ENCODE measurements at regions not wholly inside any gene's neighbourhood (a gene's known extent, or its start where the extent isn't known, plus 50 kb on each side); places are given as distances from the start of the nearest gene placed in this dataset.

- no peaks in the 10 kb centered on the region for H3K9me3 Mint-ChIP-seq
- no peak overlapping the region for H3K27ac Mint-ChIP-seq
- H3K36me3 Mint-ChIP-seq = no peaks in the 10 kb centered on the region
- ATAC-seq (no peak), DNase-seq (ENCODE audit: low spot score in 2 of 2) (no peak)
These were observed 236.4 kb upstream of the TMEM72 start for GRCh38 chr10:44674536-44675386.

- DNase-seq (ENCODE audit: low spot score in 2 of 2) = no peak
- no peak for ATAC-seq
- H3K36me3 Mint-ChIP-seq = no peaks in the 10 kb centered on the region
These were observed 235.7 kb upstream of the TMEM72 start for GRCh38 chr10:44675387-44675874.

GRCh38 chr10:44680764-44681163 lies 230.4 kb upstream of the TMEM72 start:
- H3K9me3 Mint-ChIP-seq = no peaks in the 10 kb centered on the region
- H3K36me3 Mint-ChIP-seq = no peaks in the 10 kb centered on the region
- ATAC-seq (no peak), DNase-seq (ENCODE audit: low spot score in 2 of 2) (no peak)
- no peak overlapping the region for H3K27ac Mint-ChIP-seq

More at GRCh38 chr10:44675387-44675874, 235.7 kb upstream of the TMEM72 start:
- Mint-ChIP-seq H3K27ac (no peak overlapping the region), H3K9me3 (no peaks in the 10 kb centered on the region)

- Mint-ChIP-seq H3K27ac (no peak overlapping the region), H3K36me3 (no peaks in the 10 kb centered on the region), H3K9me3 (no peaks in the 10 kb centered on the region)
- no peak for ATAC-seq
- no peak for DNase-seq (ENCODE audit: low spot score in 2 of 2)
These were observed 228.6 kb upstream of the TMEM72 start for GRCh38 chr10:44682507-44682906.

GRCh38 chr10:44684661-44685060 lies 226.5 kb upstream of the TMEM72 start:
- Mint-ChIP-seq H3K27ac (no peak overlapping the region), H3K9me3 (no peaks in the 10 kb centered on the region), H3K36me3 (no peaks in the 10 kb centered on the region)
- ATAC-seq = no peak
- no peak for DNase-seq (ENCODE audit: low spot score in 2 of 2)

- Mint-ChIP-seq H3K36me3 (no peaks in the 10 kb centered on the region), H3K27ac (no peak overlapping the region), H3K9me3 (no peaks in the 10 kb centered on the region)
- ATAC-seq (no peak), DNase-seq (ENCODE audit: low spot score in 2 of 2) (no peak)
These were observed 225.9 kb upstream of the TMEM72 start for GRCh38 chr10:44685220-44685619.

- no peaks in the 10 kb centered on the region for H3K36me3 Mint-ChIP-seq
These were observed 225.4 kb upstream of the TMEM72 start for GRCh38 chr10:44685747-44686146.

GRCh38 chr10:44689368-44689767 lies 221.8 kb upstream of the TMEM72 start:
- DNase-seq (ENCODE audit: low spot score in 2 of 2) (no peak), ATAC-seq (no peak)

More at GRCh38 chr10:44685747-44686146, 225.4 kb upstream of the TMEM72 start:
- DNase-seq (ENCODE audit: low spot score in 2 of 2) (no peak), ATAC-seq (no peak)
- Mint-ChIP-seq H3K9me3 (no peaks in the 10 kb centered on the region), H3K27ac (no peak overlapping the region)

GRCh38 chr10:44696496-44696895 lies 214.6 kb upstream of the TMEM72 start:
- peaks cover 0 to 10% of the 10 kb centered on the region in 2 donors for H3K9me3 Mint-ChIP-seq
- DNase-seq (ENCODE audit: low spot score in 2 of 2) (no peak), ATAC-seq (no peak)
- H3K36me3 Mint-ChIP-seq = no peaks in the 10 kb centered on the region
- no peak overlapping the region for H3K27ac Mint-ChIP-seq

More at GRCh38 chr10:44689368-44689767, 221.8 kb upstream of the TMEM72 start:
- Mint-ChIP-seq H3K27ac (no peak overlapping the region), H3K9me3 (no peaks in the 10 kb centered on the region), H3K36me3 (no peaks in the 10 kb centered on the region)

GRCh38 chr10:44697116-44697515 lies 214.0 kb upstream of the TMEM72 start:
- peaks cover 0 to 10% of the 10 kb centered on the region in 2 donors for H3K9me3 Mint-ChIP-seq
- no peak for DNase-seq (ENCODE audit: low spot score in 2 of 2)
- H3K27ac Mint-ChIP-seq = no peak overlapping the region
- H3K36me3 Mint-ChIP-seq = no peaks in the 10 kb centered on the region
- no peak for ATAC-seq

GRCh38 chr10:44702531-44702930 lies 208.6 kb upstream of the TMEM72 start:
- ATAC-seq (no peak), DNase-seq (ENCODE audit: low spot score in 2 of 2) (no peak)
- H3K27ac Mint-ChIP-seq = no peak overlapping the region
- H3K9me3 Mint-ChIP-seq = peaks cover 9 to 23% of the 10 kb centered on the region in 2 donors
- peaks cover 0 to 6% of the 10 kb centered on the region in 2 donors for H3K36me3 Mint-ChIP-seq

- no peak for DNase-seq (ENCODE audit: low spot score in 2 of 2)
- no peak for ATAC-seq
- Mint-ChIP-seq H3K36me3 (peaks cover 0 to 6% of the 10 kb centered on the region in 2 donors), H3K9me3 (peaks cover 9 to 23% of the 10 kb centered on the region in 2 donors), H3K27ac (no peak overlapping the region)
These were observed 207.6 kb upstream of the TMEM72 start for GRCh38 chr10:44703241-44704155.

- no peak for ATAC-seq
- DNase-seq (ENCODE audit: low spot score in 2 of 2) = no peak
- Mint-ChIP-seq H3K27ac (no peak overlapping the region), H3K9me3 (peaks cover 9 to 23% of the 10 kb centered on the region in 2 donors), H3K36me3 (peaks cover 0 to 6% of the 10 kb centered on the region in 2 donors)
These were observed 206.5 kb upstream of the TMEM72 start for GRCh38 chr10:44704616-44705015.

- no peak for DNase-seq (ENCODE audit: low spot score in 2 of 2)
- H3K9me3 Mint-ChIP-seq = peaks cover 9 to 13% of the 10 kb centered on the region in 2 donors
- ATAC-seq = no peak
- H3K36me3 Mint-ChIP-seq = peaks cover 0 to 6% of the 10 kb centered on the region in 2 donors
- no peak overlapping the region for H3K27ac Mint-ChIP-seq
These were observed 204.4 kb upstream of the TMEM72 start for GRCh38 chr10:44706745-44707144.

GRCh38 chr10:44713307-44713706 lies 197.8 kb upstream of the TMEM72 start:
- DNase-seq (ENCODE audit: low spot score in 2 of 2) = no peak

GRCh38 chr10:44714451-44714850 lies 196.7 kb upstream of the TMEM72 start:
- H3K9me3 Mint-ChIP-seq = peaks cover 0 to 5% of the 10 kb centered on the region in 2 donors
- no peak overlapping the region for H3K27ac Mint-ChIP-seq
- no peak for DNase-seq (ENCODE audit: low spot score in 2 of 2)
- H3K36me3 Mint-ChIP-seq = no peaks in the 10 kb centered on the region
- ATAC-seq = no peak

More at GRCh38 chr10:44713307-44713706, 197.8 kb upstream of the TMEM72 start:
- H3K9me3 Mint-ChIP-seq = peaks cover 0 to under 1% of the 10 kb centered on the region in 2 donors
- no peaks in the 10 kb centered on the region for H3K36me3 Mint-ChIP-seq
- no peak overlapping the region for H3K27ac Mint-ChIP-seq
- ATAC-seq = no peak

GRCh38 chr10:44715136-44715535 lies 196.0 kb upstream of the TMEM72 start:
- H3K36me3 Mint-ChIP-seq = no peaks in the 10 kb centered on the region
- ATAC-seq (no peak), DNase-seq (ENCODE audit: low spot score in 2 of 2) (no peak)
- no peak overlapping the region for H3K27ac Mint-ChIP-seq
- H3K9me3 Mint-ChIP-seq = peaks cover 0 to 5% of the 10 kb centered on the region in 2 donors

All from activated naive CD4-positive, alpha-beta T cell treated with anti-CD3 and anti-CD28 coated beads, Interleukin-2, amount 50 U/mL, for 72 hours (primary cell).